Suprapubic skin (tissue), 4 donors: ENCODE measurements at regions not wholly inside any gene's neighbourhood (a gene's known extent, or its start where the extent isn't known, plus 50 kb on each side); places are given as distances from the start of the nearest gene placed in this dataset.
"Not testable (repeated sequence)": the region's sequence is repeated elsewhere in the genome, so short reads cannot be mapped to it uniquely, and the experiment has no call there.

Source experiments
- CTCF ChIP-seq, 2 donors: fragments of 200-600 bp in 1 of 2; fragments of 450-650 bp in 1 of 2; sonication (generic) in 1 of 2; IDR thresholded peaks; one replicate each; pipeline ENCODE4 v1.5.1; 2016 to 2019; ENCODE audit warnings: antibody characterized with exemption in 2 of 2, mild to moderate bottlenecking in 1 of 2, moderate library complexity in 1 of 2
- EP300 ChIP-seq: sonication (generic); formaldehyde crosslinking; IDR thresholded peaks from one replicate; pipeline ENCODE4 v1.6.1; 2017; ENCODE audit warnings: antibody characterized with exemption
- POLR2A ChIP-seq, 2 donors: fragments of 450-650 bp; IDR thresholded peaks; one replicate each; pipeline ENCODE4 v1.6.1; 2017; ENCODE audit warnings: antibody characterized with exemption in 2 of 2, mild to moderate bottlenecking in 2 of 2, moderate library complexity in 2 of 2
- POLR2AphosphoS5 ChIP-seq, 3 donors: sonication (generic); formaldehyde crosslinking; IDR thresholded peaks; one replicate each; pipeline ENCODE4 v1.6.1; 2017; ENCODE audit warnings: antibody characterized with exemption in 3 of 3

DNA sequence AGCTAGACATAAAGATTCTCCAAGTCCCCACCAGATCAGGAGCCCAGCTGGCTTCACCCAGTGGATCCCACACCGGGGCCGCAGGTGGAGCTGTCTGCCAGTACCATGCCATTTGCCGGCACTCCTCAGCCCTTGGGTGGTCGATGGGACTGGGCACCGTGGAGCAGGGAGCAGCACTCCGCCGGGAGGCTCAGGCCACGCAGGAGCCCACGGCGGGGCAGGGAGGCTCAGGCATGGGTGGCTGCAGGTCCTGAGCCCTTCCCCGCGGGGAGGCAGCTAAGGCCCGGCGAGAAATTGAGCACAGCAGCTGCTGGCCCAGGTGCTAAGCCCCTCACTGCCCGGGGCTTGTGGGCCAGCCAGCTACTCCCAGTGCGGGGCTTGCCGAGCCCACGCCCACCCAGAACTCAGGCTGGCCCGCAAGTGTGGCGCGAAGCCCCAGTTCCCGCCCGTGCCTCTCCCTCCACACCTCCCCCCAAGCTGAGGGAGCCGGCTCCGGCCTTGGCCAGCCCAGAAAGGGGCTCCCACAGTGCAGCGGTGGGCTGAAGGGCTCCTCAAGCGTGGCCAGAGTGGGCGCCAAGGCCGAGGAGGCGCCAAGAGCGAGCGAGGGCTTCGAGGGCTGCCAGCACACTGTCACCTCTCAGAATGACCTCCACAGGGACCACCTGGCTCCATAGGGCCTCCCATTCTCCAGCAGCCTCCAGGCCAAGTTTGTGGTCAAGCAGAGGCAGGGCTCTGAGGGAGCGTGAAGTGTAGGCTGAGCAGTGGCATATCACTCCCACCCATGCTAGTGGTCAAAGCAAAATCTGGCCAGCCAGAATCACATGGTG is 93.5 kb downstream of the PLXNA1 start:
- not testable (repeated sequence) for TF ChIP-seq CTCF (IDR thresholded peaks at IDR 0.05); POLR2A (IDR thresholded peaks at IDR 0.05); EP300; POLR2AphosphoS5 (IDR thresholded peaks at IDR 0.05)
